ENCODE measurements at regions not wholly inside any gene's neighbourhood (a gene's known extent, or its start where the extent isn't known, plus 50 kb on each side); places are given as distances from the start of the nearest gene placed in this dataset.

DNA sequence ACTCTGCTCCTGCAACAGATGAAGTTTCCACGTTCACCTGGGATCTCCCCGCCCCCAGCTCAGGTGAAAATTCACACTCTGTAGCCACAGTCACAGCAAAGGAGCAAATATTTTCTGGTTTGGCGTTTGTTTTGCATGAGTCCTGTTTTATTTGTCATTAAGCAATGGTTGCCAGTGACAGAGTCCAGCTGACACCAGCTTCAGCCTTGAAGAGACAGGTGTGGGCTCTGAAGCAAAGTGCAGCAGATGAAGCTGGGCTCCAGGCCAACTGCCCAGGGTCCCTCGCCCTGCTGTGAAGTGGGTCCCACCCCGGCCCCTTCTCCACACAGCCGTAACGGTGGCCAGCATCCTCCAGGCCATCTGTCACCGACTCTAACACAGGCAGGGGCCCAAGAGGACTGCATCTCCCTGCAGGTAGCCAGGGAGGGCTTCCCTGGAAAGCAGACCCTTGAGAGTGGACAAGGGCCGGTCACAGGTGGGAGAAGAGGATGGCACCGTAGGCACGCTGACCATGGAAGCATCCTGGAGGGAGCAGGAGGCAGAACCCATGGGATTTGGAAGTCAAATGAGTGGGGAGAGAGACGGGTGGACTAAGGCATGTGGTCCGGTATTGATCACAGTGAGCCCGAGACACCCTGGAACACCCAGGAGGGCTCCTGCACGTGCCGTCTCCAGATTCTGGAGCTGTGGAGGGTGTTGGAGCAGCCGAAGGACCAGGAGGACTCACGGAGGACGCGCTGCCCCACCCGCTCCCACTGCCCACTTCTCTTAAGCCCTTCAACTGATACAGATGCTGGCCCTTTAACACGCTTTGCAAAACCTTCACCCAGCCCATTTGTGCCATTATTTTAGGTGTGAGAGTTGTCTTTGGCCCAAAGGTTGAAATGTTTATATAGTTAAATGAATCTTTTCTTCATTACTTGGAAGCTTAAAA, 294.5 kb downstream of the BRD1 start:
- no peaks in the 10 kb centered on the region for H3K79me2 ChIP-seq (replicated peaks; ENCODE audit: insufficient read depth)
- no peaks in the 10 kb centered on the region for H3K4me1 ChIP-seq (ENCODE audit: insufficient read depth)
- Mint-ChIP-seq H3K36me3 (ENCODE audit: low read depth) (no peaks in the 10 kb centered on the region), H3K4me1 (peaks cover 50% of the 10 kb centered on the region), H3K27ac (no peak overlapping the region), H3K9me3 (no peaks in the 10 kb centered on the region; the same call in 1 of the 3 replicates), H3K27me3 (ENCODE audit: insufficient read depth, low read depth, poor library complexity) (peaks cover 10% of the 10 kb centered on the region), H3K4me3 (no peak overlapping the region)
- H3K9me2 ChIP-seq (ENCODE audit: insufficient read depth): no peaks in the 10 kb centered on the region
- H3K4me3 ChIP-seq: no peak overlapping the region
- TF ChIP-seq POLR2AphosphoS5 (IDR thresholded peaks at IDR 0.05; ENCODE audit: low read depth): no peak
- no peak for TF ChIP-seq ZNF331 (CRISPR knock-in tag; IDR thresholded peaks at IDR 0.05; ENCODE audit: low read depth)
- TF ChIP-seq ZNF114 (CRISPR knock-in tag; IDR thresholded peaks at IDR 0.05): no peak
- TF ChIP-seq, protein P1, sequence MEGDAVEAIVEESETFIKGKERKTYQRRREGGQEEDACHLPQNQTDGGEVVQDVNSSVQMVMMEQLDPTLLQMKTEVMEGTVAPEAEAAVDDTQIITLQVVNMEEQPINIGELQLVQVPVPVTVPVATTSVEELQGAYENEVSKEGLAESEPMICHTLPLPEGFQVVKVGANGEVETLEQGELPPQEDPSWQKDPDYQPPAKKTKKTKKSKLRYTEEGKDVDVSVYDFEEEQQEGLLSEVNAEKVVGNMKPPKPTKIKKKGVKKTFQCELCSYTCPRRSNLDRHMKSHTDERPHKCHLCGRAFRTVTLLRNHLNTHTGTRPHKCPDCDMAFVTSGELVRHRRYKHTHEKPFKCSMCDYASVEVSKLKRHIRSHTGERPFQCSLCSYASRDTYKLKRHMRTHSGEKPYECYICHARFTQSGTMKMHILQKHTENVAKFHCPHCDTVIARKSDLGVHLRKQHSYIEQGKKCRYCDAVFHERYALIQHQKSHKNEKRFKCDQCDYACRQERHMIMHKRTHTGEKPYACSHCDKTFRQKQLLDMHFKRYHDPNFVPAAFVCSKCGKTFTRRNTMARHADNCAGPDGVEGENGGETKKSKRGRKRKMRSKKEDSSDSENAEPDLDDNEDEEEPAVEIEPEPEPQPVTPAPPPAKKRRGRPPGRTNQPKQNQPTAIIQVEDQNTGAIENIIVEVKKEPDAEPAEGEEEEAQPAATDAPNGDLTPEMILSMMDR (conservative IDR thresholded peaks at IDR 0.05; ENCODE audit: low read depth in 2 of 2): no peak
- TF ChIP-seq, protein P2, sequence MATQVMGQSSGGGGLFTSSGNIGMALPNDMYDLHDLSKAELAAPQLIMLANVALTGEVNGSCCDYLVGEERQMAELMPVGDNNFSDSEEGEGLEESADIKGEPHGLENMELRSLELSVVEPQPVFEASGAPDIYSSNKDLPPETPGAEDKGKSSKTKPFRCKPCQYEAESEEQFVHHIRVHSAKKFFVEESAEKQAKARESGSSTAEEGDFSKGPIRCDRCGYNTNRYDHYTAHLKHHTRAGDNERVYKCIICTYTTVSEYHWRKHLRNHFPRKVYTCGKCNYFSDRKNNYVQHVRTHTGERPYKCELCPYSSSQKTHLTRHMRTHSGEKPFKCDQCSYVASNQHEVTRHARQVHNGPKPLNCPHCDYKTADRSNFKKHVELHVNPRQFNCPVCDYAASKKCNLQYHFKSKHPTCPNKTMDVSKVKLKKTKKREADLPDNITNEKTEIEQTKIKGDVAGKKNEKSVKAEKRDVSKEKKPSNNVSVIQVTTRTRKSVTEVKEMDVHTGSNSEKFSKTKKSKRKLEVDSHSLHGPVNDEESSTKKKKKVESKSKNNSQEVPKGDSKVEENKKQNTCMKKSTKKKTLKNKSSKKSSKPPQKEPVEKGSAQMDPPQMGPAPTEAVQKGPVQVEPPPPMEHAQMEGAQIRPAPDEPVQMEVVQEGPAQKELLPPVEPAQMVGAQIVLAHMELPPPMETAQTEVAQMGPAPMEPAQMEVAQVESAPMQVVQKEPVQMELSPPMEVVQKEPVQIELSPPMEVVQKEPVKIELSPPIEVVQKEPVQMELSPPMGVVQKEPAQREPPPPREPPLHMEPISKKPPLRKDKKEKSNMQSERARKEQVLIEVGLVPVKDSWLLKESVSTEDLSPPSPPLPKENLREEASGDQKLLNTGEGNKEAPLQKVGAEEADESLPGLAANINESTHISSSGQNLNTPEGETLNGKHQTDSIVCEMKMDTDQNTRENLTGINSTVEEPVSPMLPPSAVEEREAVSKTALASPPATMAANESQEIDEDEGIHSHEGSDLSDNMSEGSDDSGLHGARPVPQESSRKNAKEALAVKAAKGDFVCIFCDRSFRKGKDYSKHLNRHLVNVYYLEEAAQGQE (IDR thresholded peaks at IDR 0.05; ENCODE audit: unreplicated experiment): no peak
- TF ChIP-seq STAT1 (IDR thresholded peaks at IDR 0.05; ENCODE audit: unreplicated experiment): no peak
- TF ChIP-seq JUNB (IDR thresholded peaks at IDR 0.05; ENCODE audit: unreplicated experiment): no peak
- H4K20me1 ChIP-seq (replicated peaks; ENCODE audit: insufficient read depth): no peaks in the 10 kb centered on the region
- no peak overlapping the region for H3K4me2 ChIP-seq
- ATAC-seq (no peak), DNase-seq (ENCODE audit: low spot score) (no peak)
- no peak overlapping the region for H3K27ac ChIP-seq (ENCODE audit: low read depth)
- no peak overlapping the region for H2AFZ ChIP-seq
- no peaks in the 10 kb centered on the region for H3K36me3 ChIP-seq (ENCODE audit: insufficient read depth)
- no peaks in the 10 kb centered on the region for H3F3A ChIP-seq (replicated peaks; ENCODE audit: low read depth)
- H3K27me3 ChIP-seq (ENCODE audit: insufficient read depth): no peaks in the 10 kb centered on the region

DNA sequence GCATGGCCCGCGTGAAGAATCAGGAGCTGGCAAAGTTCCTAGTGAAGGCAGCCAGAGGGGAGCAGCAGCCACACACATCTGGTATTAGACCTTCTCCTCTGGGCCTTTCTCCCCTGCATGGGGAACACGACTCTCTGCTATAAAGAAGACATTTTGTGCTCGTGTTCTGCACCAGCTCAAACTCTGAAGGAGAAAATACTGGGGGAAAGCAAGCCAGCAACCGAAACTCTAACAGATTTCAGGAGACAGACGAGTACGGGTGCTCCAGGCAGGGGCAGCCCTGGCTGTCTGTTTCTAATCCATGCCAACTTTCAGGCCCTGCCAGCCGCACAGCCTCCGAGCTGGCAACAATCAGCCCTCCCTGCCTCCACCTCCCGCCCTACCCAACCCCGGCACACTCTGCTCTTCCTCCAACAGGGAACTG, 296.3 kb downstream of the BRD1 start:
- no peaks in the 10 kb centered on the region for H3K36me3 Mint-ChIP-seq (ENCODE audit: low read depth)
- TF ChIP-seq, protein P2 (IDR thresholded peaks at IDR 0.05; ENCODE audit: unreplicated experiment): no peak
- TF ChIP-seq POLR2AphosphoS5 (IDR thresholded peaks at IDR 0.05; ENCODE audit: low read depth) (no peak), NANOG (IDR thresholded peaks at IDR 0.05; ENCODE audit: borderline replicate concordance) (no peak), EZH2 (IDR thresholded peaks at IDR 0.05; ENCODE audit: low read depth, unreplicated experiment) (no peak), ZNF331 (CRISPR knock-in tag; IDR thresholded peaks at IDR 0.05; ENCODE audit: low read depth) (no peak)
- TF ChIP-seq, protein P3, sequence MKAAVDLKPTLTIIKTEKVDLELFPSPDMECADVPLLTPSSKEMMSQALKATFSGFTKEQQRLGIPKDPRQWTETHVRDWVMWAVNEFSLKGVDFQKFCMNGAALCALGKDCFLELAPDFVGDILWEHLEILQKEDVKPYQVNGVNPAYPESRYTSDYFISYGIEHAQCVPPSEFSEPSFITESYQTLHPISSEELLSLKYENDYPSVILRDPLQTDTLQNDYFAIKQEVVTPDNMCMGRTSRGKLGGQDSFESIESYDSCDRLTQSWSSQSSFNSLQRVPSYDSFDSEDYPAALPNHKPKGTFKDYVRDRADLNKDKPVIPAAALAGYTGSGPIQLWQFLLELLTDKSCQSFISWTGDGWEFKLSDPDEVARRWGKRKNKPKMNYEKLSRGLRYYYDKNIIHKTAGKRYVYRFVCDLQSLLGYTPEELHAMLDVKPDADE (IDR thresholded peaks at IDR 0.05): no peak

More for the DNA sequence above, 296.3 kb downstream of the BRD1 start:
- DNase-seq (ENCODE audit: low spot score): no peak
- Mint-ChIP-seq H3K27ac (no peak overlapping the region), H3K4me3 (no peak overlapping the region), H3K4me1 (peaks cover 46% of the 10 kb centered on the region), H3K9me3 (no peaks in the 10 kb centered on the region; the same call in none of the 3 replicates), H3K27me3 (ENCODE audit: insufficient read depth, low read depth, poor library complexity) (peaks cover 11% of the 10 kb centered on the region)
- Histone ChIP-seq H3K4me1 (ENCODE audit: insufficient read depth) (no peaks in the 10 kb centered on the region), H3K4me3 (no peak overlapping the region), H4K20me1 (replicated peaks; ENCODE audit: insufficient read depth) (no peaks in the 10 kb centered on the region), H3K27ac (ENCODE audit: low read depth) (no peak overlapping the region), H3K9me2 (ENCODE audit: insufficient read depth) (no peaks in the 10 kb centered on the region), H2AFZ (no peak overlapping the region), H3K4me2 (no peak overlapping the region), H3K27me3 (ENCODE audit: insufficient read depth) (no peaks in the 10 kb centered on the region), H3K79me2 (replicated peaks; ENCODE audit: insufficient read depth) (no peaks in the 10 kb centered on the region), H3F3A (replicated peaks; ENCODE audit: low read depth) (no peaks in the 10 kb centered on the region), H3K36me3 (ENCODE audit: insufficient read depth) (no peaks in the 10 kb centered on the region; the same call in 1 of the 2 replicates)
- ATAC-seq: no peak

Data from GM23338 (cell line).